Activated CD8-positive, alpha-beta T cell treated with anti-CD3 and anti-CD28 coated beads for 36 hours (primary cell): ENCODE measurements at regions not wholly inside any gene's neighbourhood (a gene's known extent, or its start where the extent isn't known, plus 50 kb on each side); places are given as distances from the start of the nearest gene placed in this dataset.

Experiments
- ATAC-seq: fragments of 200-7000 bp; cut with Tn5 transposase; one replicate; pipeline ENCODE4 v1.10.0; 2021; ENCODE audit warnings: mild to moderate bottlenecking, moderate library complexity
- CTCF ChIA-PET: fragments of 350-600 bp; sonication (Branson Sonifier 250); formaldehyde crosslinking; loops from one replicate; lab custom pipeline; 2021; ENCODE audit warnings: antibody characterized with exemption; lab: Charles Lee
- POLR2A ChIA-PET: fragments of 350-600 bp; sonication (Branson Sonifier 250); formaldehyde crosslinking; loops from one replicate; lab custom pipeline; 2021; ENCODE audit warnings: antibody characterized with exemption; lab: Charles Lee
- DNase-seq: peaks from one replicate; pipeline ENCODE4 v3.0.0-alpha.2; 2020
- H3K27ac Mint-ChIP-seq: one replicate; pipeline ENCODE4 v1.8.0; 2021; ENCODE audit warnings: mild to moderate bottlenecking, mixed read lengths
- H3K27me3 Mint-ChIP-seq: one replicate; pipeline ENCODE4 v1.8.0; 2021; ENCODE audit warnings: mixed read lengths
- H3K36me3 Mint-ChIP-seq: one replicate; pipeline ENCODE4 v1.8.0; 2021; ENCODE audit warnings: low read depth, mixed read lengths
- H3K4me1 Mint-ChIP-seq: one replicate; pipeline ENCODE4 v1.8.0; 2021; ENCODE audit warnings: low read depth, mixed read lengths
- H3K4me3 Mint-ChIP-seq: one replicate; pipeline ENCODE4 v1.8.0; 2021; ENCODE audit warnings: mild to moderate bottlenecking, moderate library complexity, mixed read lengths
- H3K9me3 Mint-ChIP-seq: one replicate; pipeline ENCODE4 v1.8.0; 2021; ENCODE audit warnings: mixed read lengths
- intact Hi-C: fragments of 100-400 bp; cut with micrococcal nuclease; formaldehyde crosslinking; loops from one replicate; pipeline ENCODE4 v1.10.0; 2022
- TF ChIP-seq, protein P1 (sequence below): fragments of 200-600 bp; IDR thresholded peaks from one replicate; pipeline ENCODE4 v1.8.0; 2022; ENCODE audit warnings: antibody characterized with exemption, mild to moderate bottlenecking

- DNase-seq = no peak
- POLR2A ChIA-PET = no interaction called here
- Mint-ChIP-seq H3K4me3 (no peak overlapping the region), H3K36me3 (no peaks in the 10 kb centered on the region), H3K27ac (no peak overlapping the region), H3K27me3 (peaks cover 3% of the 10 kb centered on the region), H3K9me3 (no peaks in the 10 kb centered on the region), H3K4me1 (no peaks in the 10 kb centered on the region)
- intact Hi-C loops = no loop called here
- no peak for ATAC-seq
- TF ChIP-seq, protein P1, sequence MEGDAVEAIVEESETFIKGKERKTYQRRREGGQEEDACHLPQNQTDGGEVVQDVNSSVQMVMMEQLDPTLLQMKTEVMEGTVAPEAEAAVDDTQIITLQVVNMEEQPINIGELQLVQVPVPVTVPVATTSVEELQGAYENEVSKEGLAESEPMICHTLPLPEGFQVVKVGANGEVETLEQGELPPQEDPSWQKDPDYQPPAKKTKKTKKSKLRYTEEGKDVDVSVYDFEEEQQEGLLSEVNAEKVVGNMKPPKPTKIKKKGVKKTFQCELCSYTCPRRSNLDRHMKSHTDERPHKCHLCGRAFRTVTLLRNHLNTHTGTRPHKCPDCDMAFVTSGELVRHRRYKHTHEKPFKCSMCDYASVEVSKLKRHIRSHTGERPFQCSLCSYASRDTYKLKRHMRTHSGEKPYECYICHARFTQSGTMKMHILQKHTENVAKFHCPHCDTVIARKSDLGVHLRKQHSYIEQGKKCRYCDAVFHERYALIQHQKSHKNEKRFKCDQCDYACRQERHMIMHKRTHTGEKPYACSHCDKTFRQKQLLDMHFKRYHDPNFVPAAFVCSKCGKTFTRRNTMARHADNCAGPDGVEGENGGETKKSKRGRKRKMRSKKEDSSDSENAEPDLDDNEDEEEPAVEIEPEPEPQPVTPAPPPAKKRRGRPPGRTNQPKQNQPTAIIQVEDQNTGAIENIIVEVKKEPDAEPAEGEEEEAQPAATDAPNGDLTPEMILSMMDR = no peak
- CTCF ChIA-PET = no interaction called here
Observed at GRCh38 chr5:42285230-42285629, 138.0 kb upstream of the GHR start.

- DNase-seq (no peak), ATAC-seq (no peak)
- Mint-ChIP-seq H3K4me3 (no peak overlapping the region), H3K9me3 (peaks cover 8% of the 10 kb centered on the region), H3K36me3 (no peaks in the 10 kb centered on the region), H3K27ac (no peak overlapping the region), H3K27me3 (no peaks in the 10 kb centered on the region), H3K4me1 (no peaks in the 10 kb centered on the region)
- TF ChIP-seq, protein P1 = no peak
- intact Hi-C loops = no loop called here
- POLR2A ChIA-PET = no interaction called here
- CTCF ChIA-PET = no interaction called here
Observed at GRCh38 chr5:42300496-42300895, 122.7 kb upstream of the GHR start.

- no peak for ATAC-seq
- TF ChIP-seq, protein P1 = no peak
- Mint-ChIP-seq H3K4me1 (no peaks in the 10 kb centered on the region), H3K4me3 (no peak overlapping the region), H3K27me3 (no peaks in the 10 kb centered on the region), H3K9me3 (peaks cover 5% of the 10 kb centered on the region), H3K27ac (no peak overlapping the region), H3K36me3 (no peaks in the 10 kb centered on the region)
- POLR2A ChIA-PET = no interaction called here
- intact Hi-C loops = no loop called here
- no peak for DNase-seq
- CTCF ChIA-PET = no interaction called here
Observed at GRCh38 chr5:42301349-42301748, 121.9 kb upstream of the GHR start.

DNA sequence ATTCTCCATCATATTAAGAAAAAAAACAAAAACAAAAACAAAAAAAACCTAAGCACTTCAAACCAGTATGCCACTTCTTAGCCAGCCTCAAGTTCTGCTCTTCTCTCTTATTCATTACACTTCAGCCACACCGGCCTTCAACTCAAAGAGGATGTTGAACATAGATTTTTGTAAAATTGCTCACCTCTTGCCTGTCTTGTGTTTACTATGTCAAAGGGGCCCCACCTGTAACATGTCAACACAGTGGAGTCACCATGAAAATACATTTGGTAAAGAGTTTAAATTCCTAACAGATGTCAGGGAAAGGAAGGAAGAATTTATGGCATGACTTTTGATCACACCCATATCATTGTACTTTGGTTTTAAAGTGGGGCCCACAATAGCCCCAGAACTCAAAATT lies 121.1 kb upstream of the GHR start:
- H3K9me3 Mint-ChIP-seq = no peaks in the 10 kb centered on the region
- TF ChIP-seq, protein P1 = no peak
- H3K27ac Mint-ChIP-seq = no peak overlapping the region
- intact Hi-C loops = no loop called here
- DNase-seq (no peak), ATAC-seq (no peak)
- no peaks in the 10 kb centered on the region for H3K36me3 Mint-ChIP-seq
- no peaks in the 10 kb centered on the region for H3K4me1 Mint-ChIP-seq
- H3K4me3 Mint-ChIP-seq = no peak overlapping the region
- ChIA-PET CTCF (no interaction called here), POLR2A (no interaction called here)
- no peaks in the 10 kb centered on the region for H3K27me3 Mint-ChIP-seq

- no peaks in the 10 kb centered on the region for H3K27me3 Mint-ChIP-seq
- no peak overlapping the region for H3K27ac Mint-ChIP-seq
- TF ChIP-seq, protein P1 = no peak
- H3K36me3 Mint-ChIP-seq = no peaks in the 10 kb centered on the region
- CTCF ChIA-PET = no interaction called here
- H3K9me3 Mint-ChIP-seq = no peaks in the 10 kb centered on the region
- no peaks in the 10 kb centered on the region for H3K4me1 Mint-ChIP-seq
- ATAC-seq (no peak), DNase-seq (no peak)
- POLR2A ChIA-PET = no interaction called here
- no peak overlapping the region for H3K4me3 Mint-ChIP-seq
- intact Hi-C loops = no loop called here
Observed at GRCh38 chr5:42306287-42306686, 117.0 kb upstream of the GHR start.
